ENCODE measurements at regions not wholly inside any gene's neighbourhood (a gene's known extent, or its start where the extent isn't known, plus 50 kb on each side); places are given as distances from the start of the nearest gene placed in this dataset.
"Not testable (repeated sequence)": the region's sequence is repeated elsewhere in the genome, so short reads cannot be mapped to it uniquely, and the experiment has no call there.

DNA sequence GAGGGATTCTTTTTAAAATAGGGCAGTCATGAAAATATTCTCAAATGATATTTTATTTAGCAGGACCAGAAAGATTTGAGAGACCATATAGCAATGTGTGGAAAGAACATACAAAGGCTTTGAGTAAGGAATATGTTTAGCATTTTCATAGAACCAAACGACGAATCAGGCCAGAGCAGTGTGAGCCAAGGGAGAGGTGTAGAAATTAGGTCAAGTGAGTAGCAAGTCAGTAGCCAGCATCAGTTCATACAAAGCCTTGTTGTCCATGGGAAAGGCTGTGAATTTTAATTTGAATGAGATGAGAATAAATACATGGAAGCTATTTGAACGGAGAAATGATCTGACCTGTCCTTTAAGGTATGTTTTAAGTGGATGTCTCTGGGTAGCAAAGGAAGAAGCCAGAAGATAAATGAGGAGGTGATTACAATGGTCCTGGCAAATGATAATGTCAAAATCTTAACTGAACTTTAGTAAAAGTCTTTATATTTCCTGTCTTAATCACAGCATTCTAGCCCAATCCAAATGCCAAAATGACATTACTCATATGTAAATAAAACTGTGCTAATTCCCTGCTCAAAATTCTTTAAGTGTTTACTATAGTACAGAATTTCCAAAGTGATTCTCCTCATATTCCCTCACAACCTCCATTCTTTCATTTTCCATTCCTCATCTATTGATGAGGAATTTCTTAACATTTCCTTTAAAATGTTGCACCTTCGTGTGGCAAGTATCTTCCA lies 155.7 kb upstream of the SLIT2 start:
- Mint-ChIP-seq H3K36me3 (no peaks in the 10 kb centered on the region), H3K27me3 (ENCODE audit: low read depth in 3 of 3) (no peaks in the 10 kb centered on the region), H3K4me3 (no peak overlapping the region), H3K4me1 (no peaks in the 10 kb centered on the region), H3K9me3 (peaks cover 4 to 46% (median 16%) of the 10 kb centered on the region in 6 donors), H3K27ac (no peak overlapping the region)
- no peak for DNase-seq

DNA sequence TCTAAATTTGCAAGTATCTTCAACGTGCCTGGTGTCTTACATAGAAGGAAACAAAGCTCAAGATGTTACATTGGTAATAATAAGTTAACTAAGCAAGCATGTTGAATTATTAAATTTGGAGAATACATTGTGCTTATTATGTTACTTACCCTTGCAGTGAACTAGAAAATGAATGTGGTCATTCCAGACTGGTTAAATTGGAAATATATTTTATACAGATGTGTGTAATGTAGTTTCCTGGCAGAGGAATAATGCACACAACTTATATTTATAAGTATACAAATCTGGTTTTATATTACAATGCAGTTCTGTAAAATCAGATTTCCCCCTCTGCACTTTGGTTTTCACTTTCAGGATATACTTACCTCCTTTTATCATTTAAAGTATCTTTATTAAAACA lies 159.9 kb upstream of the SLIT2 start:
- no peaks in the 10 kb centered on the region for H3K4me1 Mint-ChIP-seq
- no peak overlapping the region for H3K4me3 Mint-ChIP-seq
- no peak overlapping the region for H3K27ac Mint-ChIP-seq
- H3K9me3 Mint-ChIP-seq: peaks cover 1 to 27% (median 7%) of the 10 kb centered on the region in 6 donors
- no peak for DNase-seq
- H3K27me3 Mint-ChIP-seq (ENCODE audit: low read depth in 3 of 3): no peaks in the 10 kb centered on the region
- no peaks in the 10 kb centered on the region for H3K36me3 Mint-ChIP-seq

DNA sequence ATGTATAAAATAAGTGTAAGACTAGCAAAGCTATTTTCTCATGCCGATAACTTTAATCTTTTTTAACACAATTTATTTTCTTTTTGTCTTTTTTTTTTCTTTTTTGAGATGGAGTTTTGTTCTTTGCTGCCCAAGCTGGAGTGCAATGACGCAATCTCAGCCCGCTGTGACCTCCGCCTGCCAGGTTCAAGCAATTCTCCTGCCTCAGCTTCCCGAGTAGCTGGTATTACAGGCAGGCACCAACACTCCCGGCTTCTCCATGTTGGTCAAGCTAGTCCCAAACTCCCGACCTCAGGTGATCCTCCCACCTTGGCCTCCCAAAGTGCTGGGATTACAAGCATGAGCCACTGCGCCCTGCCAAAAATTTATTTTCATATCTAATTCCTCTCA lies 164.2 kb upstream of the SLIT2 start:
- H3K4me3 Mint-ChIP-seq: no peak overlapping the region
- no peaks in the 10 kb centered on the region for H3K36me3 Mint-ChIP-seq
- peaks cover 0 to 15% (median under 1%) of the 10 kb centered on the region in 6 donors for H3K9me3 Mint-ChIP-seq
- H3K27ac Mint-ChIP-seq: no peak overlapping the region
- H3K27me3 Mint-ChIP-seq (ENCODE audit: low read depth in 3 of 3): no peaks in the 10 kb centered on the region
- no peak for DNase-seq
- H3K4me1 Mint-ChIP-seq: no peaks in the 10 kb centered on the region

DNA sequence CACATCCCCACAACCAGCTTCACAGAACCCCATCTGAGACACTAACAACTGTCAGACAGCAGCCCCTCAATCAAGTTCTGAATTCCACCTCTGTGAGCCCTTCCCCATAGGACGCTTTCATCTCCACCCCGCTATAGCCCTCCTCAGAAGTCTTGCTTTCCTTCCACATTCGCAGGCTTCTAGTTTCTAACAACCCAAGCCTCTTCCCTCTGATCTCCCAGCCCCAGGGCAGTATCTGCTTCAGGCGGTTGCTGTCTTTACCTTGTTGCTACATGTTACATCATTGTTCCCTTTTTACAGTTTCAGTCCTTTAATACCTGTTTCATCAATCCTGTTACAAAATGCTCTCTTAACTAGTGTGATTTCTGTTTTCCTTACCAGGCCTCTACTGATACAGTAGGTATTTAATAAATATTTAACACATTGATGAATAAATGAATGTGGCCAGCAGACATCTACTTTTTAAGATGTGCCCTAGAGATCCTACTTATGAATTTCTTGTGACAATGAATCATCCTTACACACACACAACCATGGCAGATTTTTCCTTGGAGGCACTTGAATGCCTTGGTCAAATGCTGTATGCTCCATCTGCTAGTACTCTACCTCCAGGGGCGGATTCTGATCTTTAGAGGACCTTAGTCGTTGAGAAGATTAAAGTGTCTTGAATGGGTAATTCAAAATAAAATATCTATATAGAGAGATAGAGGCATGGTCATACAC lies 164.7 kb upstream of the SLIT2 start:
- Mint-ChIP-seq H3K4me3 (no peak overlapping the region), H3K4me1 (no peaks in the 10 kb centered on the region), H3K36me3 (no peaks in the 10 kb centered on the region), H3K27ac (no peak overlapping the region), H3K27me3 (ENCODE audit: low read depth in 3 of 3) (no peaks in the 10 kb centered on the region), H3K9me3 (peaks cover 0 to 10% (median 1%) of the 10 kb centered on the region in 6 donors)
- DNase-seq: no peak

DNA sequence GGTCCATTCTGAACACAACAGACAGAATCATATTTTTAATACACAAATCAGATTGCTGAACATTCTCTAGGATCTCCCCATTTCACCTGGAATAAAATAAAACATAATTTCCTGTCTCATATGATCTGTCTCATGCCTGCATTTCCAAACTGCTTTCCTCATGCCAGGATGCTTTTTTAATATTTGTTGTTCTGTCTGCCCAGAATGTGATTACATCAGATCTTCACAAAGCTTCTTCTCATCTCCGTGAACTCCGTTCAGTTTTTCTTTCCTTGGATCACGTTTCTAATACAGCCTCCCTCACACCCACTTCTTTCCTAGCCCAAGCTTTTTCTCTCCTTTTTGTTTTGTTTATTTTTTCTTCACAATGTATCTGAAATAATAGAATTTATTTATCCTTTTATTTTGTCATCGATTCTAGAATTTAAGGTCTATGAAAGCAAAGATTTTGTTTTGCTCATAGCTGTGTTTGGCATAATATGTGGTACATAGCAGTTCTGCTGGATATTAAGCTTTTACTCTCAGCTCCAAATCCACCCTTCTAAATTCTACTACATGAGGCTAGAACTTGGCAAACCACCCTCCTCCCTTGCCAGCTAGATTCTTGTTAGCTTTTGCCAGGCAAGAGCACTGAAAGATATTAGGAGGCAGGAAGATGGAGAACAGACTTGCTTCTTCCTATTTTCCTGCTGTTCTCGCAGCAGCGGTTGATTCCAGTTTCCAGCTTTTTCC lies 165.5 kb upstream of the SLIT2 start:
- no peak overlapping the region for H3K4me3 Mint-ChIP-seq
- DNase-seq: no peak
- H3K4me1 Mint-ChIP-seq: no peaks in the 10 kb centered on the region
- no peaks in the 10 kb centered on the region for H3K27me3 Mint-ChIP-seq (ENCODE audit: low read depth in 3 of 3)
- no peak overlapping the region for H3K27ac Mint-ChIP-seq
- peaks cover 0 to 13% (median 2%) of the 10 kb centered on the region in 6 donors for H3K9me3 Mint-ChIP-seq
- H3K36me3 Mint-ChIP-seq: no peaks in the 10 kb centered on the region

DNA sequence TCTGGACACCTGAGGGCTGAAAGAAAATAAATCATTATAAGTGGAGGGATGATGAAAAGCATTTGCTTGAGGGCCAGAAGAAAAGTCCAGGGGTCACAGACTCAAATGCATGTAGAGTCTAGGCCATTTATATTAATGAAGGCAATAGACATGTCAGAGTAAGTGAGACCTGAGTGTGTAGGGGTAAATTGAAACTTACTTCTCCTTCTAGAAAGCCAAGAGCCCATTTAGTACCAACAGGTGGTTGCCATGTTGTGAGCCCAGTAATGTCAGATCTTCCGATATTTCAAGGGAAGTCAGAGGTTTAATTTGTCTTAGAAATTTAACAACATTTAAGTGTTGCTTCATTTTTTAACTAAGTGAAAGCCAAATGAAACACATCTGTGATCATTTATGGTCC lies 166.1 kb upstream of the SLIT2 start:
- Mint-ChIP-seq H3K9me3 (peaks cover 0 to 10% (median 4%) of the 10 kb centered on the region in 6 donors), H3K4me1 (no peaks in the 10 kb centered on the region), H3K36me3 (no peaks in the 10 kb centered on the region), H3K27ac (no peak overlapping the region), H3K4me3 (no peak overlapping the region), H3K27me3 (ENCODE audit: low read depth in 3 of 3) (no peaks in the 10 kb centered on the region)
- no peak for DNase-seq

DNA sequence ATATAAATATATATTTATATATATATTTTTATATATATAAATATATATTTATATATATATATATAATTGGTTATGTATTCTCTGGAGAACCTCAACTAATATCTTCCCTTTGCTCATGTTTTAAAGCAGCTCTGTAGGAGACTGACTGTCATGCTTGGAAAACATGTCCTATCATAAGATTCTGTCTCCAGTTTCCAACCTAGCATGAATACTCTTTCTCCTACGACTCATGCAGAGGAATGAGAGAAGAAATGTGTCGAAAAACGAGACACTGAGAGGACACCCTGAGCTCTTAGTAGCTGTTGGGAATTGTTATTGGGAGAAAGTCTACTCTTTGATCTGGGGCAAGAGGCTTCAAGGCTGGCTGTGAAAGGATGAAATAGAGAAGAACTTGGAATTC lies 166.5 kb upstream of the SLIT2 start:
- H3K27ac Mint-ChIP-seq: no peak overlapping the region
- DNase-seq: no peak
- no peaks in the 10 kb centered on the region for H3K4me1 Mint-ChIP-seq
- no peaks in the 10 kb centered on the region for H3K36me3 Mint-ChIP-seq
- H3K4me3 Mint-ChIP-seq: no peak overlapping the region
- peaks cover 0 to 10% (median 6%) of the 10 kb centered on the region in 6 donors for H3K9me3 Mint-ChIP-seq
- H3K27me3 Mint-ChIP-seq (ENCODE audit: low read depth in 3 of 3): no peaks in the 10 kb centered on the region

DNA sequence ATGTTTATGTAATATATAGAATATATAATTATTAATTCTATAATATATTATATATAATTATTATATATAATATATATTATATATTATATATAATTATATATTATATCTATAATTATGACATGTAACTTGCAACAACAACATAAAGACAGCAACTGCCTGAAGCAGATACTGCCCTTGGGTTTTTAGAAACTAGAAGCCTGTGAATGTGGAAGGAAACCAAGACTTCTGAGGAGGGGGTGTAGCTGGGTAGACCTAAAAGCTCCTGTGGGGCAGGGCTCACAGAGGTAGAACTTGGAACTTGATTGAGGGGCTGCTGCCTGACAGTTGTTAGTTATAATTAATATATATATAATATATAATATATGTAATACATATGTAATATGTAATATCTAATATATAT lies 167.2 kb upstream of the SLIT2 start:
- Mint-ChIP-seq H3K36me3 (no peaks in the 10 kb centered on the region), H3K9me3 (peaks cover 0 to 10% (median 6%) of the 10 kb centered on the region in 6 donors), H3K27me3 (ENCODE audit: low read depth in 3 of 3) (no peaks in the 10 kb centered on the region), H3K27ac (no peak overlapping the region), H3K4me1 (no peaks in the 10 kb centered on the region), H3K4me3 (no peak overlapping the region)
- DNase-seq: no peak

DNA sequence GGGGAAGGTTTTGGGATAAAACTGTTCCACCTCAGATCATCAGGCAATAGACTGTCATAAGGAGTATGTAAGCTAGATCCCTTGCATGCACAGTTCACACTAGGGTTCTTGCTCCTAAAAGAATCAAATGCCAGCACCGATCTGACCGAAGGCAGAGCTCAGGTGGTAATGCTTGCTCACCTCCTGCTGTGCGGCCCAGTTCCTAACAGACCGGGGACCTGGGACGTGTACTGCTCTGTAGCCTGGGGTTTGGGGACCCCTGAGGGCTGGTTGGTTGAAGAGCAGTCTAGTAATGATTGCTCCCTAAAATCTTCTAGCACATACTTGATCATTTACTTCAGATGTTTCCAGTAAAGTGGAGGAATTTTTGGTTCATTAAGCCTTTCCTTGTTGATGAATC lies 173.1 kb upstream of the SLIT2 start:
- DNase-seq: no peak
- Mint-ChIP-seq H3K27ac (no peak overlapping the region), H3K4me3 (no peak overlapping the region), H3K27me3 (ENCODE audit: low read depth in 3 of 3) (no peaks in the 10 kb centered on the region), H3K4me1 (no peaks in the 10 kb centered on the region), H3K36me3 (no peaks in the 10 kb centered on the region), H3K9me3 (peaks cover 0 to 22% (median 9%) of the 10 kb centered on the region in 6 donors)

DNA sequence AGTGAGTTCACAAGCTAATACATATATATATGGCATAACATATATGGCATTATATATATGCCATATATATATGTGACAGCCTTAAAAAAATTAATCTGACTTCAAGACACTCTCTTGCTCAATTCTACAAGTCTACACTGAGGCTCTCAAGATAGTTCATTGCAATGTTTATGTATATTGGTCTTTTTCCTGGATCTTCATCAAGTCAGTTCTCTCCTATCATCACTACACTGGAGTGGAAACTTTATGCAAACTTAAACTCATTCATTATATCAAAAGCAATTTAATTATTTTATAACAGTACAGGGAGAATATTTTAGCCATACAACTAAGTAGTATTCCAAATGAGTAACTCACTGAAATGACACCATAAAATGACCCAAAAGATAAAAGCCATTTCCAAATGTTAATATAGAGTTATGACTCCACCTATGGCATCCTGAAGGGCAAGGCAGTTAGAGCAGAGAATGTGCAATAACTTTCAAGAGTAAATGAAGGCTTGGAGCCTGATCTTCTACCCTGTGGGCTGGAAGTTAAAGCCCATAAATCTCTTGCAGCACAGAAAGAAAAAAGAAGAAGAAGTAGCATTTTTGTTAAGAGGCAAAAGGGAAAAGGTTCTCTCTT lies 176.3 kb upstream of the SLIT2 start:
- Mint-ChIP-seq H3K27me3 (ENCODE audit: low read depth in 3 of 3) (no peaks in the 10 kb centered on the region), H3K9me3 (peaks cover 0 to 24% (median 8%) of the 10 kb centered on the region in 6 donors), H3K27ac (no peak overlapping the region), H3K36me3 (no peaks in the 10 kb centered on the region), H3K4me1 (no peaks in the 10 kb centered on the region), H3K4me3 (no peak overlapping the region)
- DNase-seq: no peak

DNA sequence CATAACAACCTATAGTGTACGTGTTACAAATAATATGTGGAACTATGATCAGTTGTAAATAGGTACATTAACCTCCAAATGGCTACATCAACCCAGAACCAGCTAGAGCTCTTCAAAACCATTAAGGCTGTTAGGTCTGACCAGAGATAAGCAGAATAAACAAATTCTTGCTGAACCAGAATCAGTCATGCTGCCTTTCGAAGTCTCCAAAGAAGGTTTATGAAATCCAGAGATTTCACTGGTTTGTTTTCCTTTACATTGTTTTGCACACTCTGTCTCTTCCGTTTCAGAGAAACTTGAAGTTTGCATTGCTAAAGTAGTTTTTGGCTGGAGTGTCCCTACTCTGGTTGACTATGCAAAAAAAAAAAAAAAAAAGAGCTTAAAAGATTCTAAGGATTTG lies 177.3 kb upstream of the SLIT2 start:
- H3K4me1 Mint-ChIP-seq: no peaks in the 10 kb centered on the region
- H3K27me3 Mint-ChIP-seq (ENCODE audit: low read depth in 3 of 3): no peaks in the 10 kb centered on the region
- H3K36me3 Mint-ChIP-seq: no peaks in the 10 kb centered on the region
- no peak for DNase-seq
- no peak overlapping the region for H3K27ac Mint-ChIP-seq
- no peak overlapping the region for H3K4me3 Mint-ChIP-seq
- peaks cover 0 to 33% (median 10%) of the 10 kb centered on the region in 6 donors for H3K9me3 Mint-ChIP-seq

DNA sequence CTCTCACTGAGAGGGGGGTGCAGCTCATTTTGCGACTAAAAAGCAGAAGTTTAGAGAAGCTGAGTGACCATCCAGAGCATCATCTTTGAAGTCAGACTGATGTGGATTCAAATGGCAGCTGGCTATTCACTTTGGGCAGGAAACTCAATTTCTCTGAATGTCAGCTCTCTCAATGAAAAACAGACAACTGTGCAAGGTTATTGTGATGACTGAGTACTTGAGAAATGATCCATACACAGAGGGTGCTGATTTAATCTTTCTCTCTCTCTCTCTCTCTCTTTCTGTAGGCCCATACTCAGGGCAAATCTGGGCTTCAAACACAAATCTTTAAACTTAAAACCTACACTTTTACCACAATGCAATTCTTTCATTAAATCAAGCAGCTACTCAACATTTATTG lies 185.8 kb upstream of the SLIT2 start:
- Mint-ChIP-seq H3K27me3 (ENCODE audit: low read depth in 3 of 3) (no peaks in the 10 kb centered on the region), H3K4me3 (no peak overlapping the region), H3K36me3 (no peaks in the 10 kb centered on the region), H3K4me1 (no peaks in the 10 kb centered on the region), H3K9me3 (peaks cover 0 to 43% (median 14%) of the 10 kb centered on the region in 6 donors), H3K27ac (no peak overlapping the region)
- DNase-seq: no peak

DNA sequence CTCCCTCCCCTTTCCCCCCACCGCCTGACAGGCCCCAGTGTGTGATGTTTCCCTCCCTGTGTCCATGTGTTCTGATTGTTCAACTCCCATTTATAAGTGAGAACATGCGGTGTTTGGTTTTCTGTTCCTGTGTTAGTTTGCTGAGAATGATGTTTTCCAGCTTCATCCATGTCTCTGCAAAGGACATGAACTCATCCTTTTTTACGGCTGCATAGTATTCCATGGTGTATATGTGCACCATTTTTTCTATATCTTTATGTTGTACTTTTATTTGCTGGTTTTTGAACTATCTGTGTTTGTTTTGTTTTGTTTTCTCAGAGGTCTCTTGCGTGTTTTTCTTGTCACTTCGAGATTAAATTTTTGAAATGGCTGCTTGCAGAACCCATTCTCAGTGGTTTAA lies 188.8 kb upstream of the SLIT2 start:
- H3K27ac Mint-ChIP-seq; H3K4me3 Mint-ChIP-seq; H3K36me3 Mint-ChIP-seq; H3K27me3 Mint-ChIP-seq (ENCODE audit: low read depth in 3 of 3); DNase-seq; H3K4me1 Mint-ChIP-seq: not testable (repeated sequence)
- peaks cover 2 to 46% (median 15%) of the 10 kb centered on the region in 6 donors for H3K9me3 Mint-ChIP-seq

DNA sequence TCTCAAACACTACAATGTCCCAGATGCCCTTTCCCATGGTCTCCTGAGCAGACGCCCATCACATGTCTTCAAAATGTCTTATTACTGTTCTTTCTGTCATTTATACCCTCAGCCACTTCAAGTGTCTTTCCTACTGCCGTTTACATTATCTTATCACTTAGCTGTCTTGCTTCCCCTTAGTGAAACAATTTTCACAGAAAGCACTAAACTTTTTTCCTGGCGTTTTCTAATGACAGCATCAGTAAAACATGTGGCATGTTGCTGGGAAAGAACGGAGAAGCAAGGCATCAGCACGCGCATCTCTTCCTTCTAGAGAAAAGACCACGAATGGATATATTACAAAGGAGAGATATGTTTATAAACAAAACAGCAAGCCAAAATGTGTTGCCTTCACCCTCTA lies 189.7 kb upstream of the SLIT2 start:
- H3K27me3 Mint-ChIP-seq (ENCODE audit: low read depth in 3 of 3): peaks cover 0 to 1% (median 0%) of the 10 kb centered on the region in 3 donors
- H3K4me1 Mint-ChIP-seq: no peaks in the 10 kb centered on the region
- peaks cover 2 to 50% (median 15%) of the 10 kb centered on the region in 6 donors for H3K9me3 Mint-ChIP-seq
- no peak overlapping the region for H3K27ac Mint-ChIP-seq
- no peak overlapping the region for H3K4me3 Mint-ChIP-seq
- no peak for DNase-seq
- H3K36me3 Mint-ChIP-seq: no peaks in the 10 kb centered on the region

Measured in immature natural killer cell (primary cell).